NB4 (cell line): ENCODE measurements at regions not wholly inside any gene's neighbourhood (a gene's known extent, or its start where the extent isn't known, plus 50 kb on each side); places are given as distances from the start of the nearest gene placed in this dataset.

Experiments used
- MAX ChIP-seq: IDR thresholded peaks from 2 replicates; pipeline ENCODE4 v1.6.1; 2011; ENCODE audit warnings: low read depth, low read length
- TF ChIP-seq, protein P1 (sequence below): IDR thresholded peaks from one replicate; pipeline ENCODE4 v1.5.1; 2012; ENCODE audit warnings: low read depth, low read length

DNA sequence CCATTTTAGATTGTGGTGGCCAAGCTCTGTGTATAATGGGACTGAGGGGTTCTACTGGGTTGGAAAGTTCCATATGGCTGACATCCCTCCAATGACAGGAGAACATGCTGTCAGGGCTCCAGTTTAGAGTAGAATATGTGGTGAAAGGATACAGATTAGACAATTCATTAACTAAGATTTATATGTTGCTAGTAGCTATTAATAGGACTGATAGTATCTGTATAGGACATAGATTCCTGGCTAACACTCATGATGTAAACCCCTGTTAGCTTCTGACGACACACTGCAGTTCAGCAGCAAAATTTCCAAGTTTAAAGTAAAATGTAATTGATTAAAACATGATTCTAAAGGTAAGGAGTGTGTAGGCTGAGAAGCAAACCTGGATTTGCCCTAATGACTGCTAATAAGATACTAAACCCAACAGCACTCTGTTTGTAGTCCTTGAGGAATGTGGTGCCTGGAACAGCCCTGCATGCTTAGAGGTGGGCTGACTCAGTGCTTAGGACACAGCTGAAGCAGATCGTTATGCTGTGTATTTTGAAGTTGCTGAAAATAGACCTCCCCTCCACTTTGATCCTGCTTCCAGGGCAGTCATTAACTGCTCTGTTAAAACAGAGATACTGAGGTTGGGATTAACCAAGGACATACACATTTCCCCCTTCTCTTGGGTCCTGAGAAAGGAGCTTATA is 1129.6 kb downstream of the SORCS3 start:
- TF ChIP-seq, protein P1, sequence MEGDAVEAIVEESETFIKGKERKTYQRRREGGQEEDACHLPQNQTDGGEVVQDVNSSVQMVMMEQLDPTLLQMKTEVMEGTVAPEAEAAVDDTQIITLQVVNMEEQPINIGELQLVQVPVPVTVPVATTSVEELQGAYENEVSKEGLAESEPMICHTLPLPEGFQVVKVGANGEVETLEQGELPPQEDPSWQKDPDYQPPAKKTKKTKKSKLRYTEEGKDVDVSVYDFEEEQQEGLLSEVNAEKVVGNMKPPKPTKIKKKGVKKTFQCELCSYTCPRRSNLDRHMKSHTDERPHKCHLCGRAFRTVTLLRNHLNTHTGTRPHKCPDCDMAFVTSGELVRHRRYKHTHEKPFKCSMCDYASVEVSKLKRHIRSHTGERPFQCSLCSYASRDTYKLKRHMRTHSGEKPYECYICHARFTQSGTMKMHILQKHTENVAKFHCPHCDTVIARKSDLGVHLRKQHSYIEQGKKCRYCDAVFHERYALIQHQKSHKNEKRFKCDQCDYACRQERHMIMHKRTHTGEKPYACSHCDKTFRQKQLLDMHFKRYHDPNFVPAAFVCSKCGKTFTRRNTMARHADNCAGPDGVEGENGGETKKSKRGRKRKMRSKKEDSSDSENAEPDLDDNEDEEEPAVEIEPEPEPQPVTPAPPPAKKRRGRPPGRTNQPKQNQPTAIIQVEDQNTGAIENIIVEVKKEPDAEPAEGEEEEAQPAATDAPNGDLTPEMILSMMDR = no peak
- no peak for TF ChIP-seq MAX
